GM19324 (cell line): ENCODE measurements at regions not wholly inside any gene's neighbourhood (a gene's known extent, or its start where the extent isn't known, plus 50 kb on each side); places are given as distances from the start of the nearest gene placed in this dataset.
A peak's percentile ranks its signal among the peaks of the same experiment; 100 is the strongest.
"Not testable (repeated sequence)": the region's sequence is repeated elsewhere in the genome, so short reads cannot be mapped to it uniquely, and the experiment has no call there.

Source experiments
- ATAC-seq: cut with Tn5 transposase; IDR thresholded peaks from one replicate; pipeline ENCODE4 v1.9.1; 2021; ENCODE audit warnings: mild to moderate bottlenecking, moderate library complexity; ENCODE audit not compliant: unreplicated experiment, low FRiP score

DNA sequence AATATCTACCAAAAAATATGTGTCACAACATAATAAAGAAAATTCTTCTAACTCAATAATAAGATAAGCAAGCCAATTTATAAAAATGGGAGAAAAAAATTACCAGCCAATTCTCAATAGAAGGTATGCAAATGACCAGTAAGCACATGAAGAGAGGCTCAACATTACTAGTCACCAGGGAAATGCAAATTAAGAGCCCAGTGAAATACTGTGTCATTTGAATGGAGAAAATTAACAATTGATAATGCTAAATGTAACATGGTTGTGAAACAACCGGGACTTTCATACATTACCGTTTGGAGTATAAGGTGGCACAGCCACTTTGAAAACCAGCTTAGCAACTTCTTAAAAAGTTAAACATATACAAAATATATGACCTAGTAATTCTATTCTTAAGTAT lies 460.7 kb downstream of the IGSF11 start:
- ATAC-seq, result no peak

DNA sequence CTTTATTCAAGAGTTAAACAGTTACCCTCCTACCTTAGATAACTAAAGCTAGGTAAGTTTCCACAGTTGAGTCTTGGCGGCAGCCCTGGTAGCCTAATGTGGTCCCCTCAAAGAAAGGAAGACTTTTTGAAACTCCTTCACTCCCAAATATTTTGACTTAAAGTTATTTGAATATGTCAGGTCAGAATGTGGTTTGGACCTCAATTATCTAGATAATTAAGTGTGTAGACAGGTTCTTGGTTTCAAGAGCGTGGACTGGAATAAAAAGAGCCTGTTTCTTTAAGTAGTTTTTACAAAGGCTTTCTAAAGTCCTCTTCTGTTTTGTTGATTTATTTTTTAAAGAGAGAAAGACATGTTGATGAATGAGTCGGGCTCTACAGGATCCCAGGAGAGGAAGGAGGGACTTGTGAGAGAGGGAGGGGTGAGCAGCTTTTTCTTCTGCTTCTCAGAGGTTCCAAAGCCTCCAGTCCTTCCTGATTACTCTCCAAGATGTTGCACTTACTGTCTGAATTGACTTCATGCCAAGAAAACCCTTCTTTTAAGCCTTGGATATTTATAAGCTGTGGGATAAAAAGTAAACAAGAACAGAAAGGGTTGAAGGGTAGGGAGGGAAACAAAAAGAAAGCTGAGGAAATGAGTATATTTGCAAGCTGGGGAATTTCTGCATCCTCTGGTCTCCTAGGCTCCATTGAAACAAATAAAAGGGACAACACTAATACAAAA lies 457.4 kb downstream of the IGSF11 start:
- ATAC-seq, result no peak

DNA sequence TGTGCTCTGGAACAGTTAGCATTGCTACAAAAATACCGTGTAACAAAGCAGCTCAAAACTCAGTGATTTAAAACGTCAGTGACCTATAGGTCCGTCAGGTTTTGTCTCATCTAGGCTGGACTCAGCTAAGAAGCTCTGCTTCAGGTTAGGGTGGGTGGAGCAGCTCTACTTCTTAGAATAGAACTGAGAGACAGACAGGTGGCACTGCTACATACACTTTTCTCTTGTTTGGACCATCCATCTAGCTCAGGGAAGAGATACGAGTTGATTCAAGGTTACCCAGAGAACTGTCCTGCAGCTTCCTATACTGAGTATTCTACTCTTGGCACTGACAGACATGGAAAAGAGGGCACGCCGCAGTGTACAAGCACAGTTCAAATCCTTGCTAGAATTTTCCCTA lies 456.1 kb downstream of the IGSF11 start:
- no peak for ATAC-seq

DNA sequence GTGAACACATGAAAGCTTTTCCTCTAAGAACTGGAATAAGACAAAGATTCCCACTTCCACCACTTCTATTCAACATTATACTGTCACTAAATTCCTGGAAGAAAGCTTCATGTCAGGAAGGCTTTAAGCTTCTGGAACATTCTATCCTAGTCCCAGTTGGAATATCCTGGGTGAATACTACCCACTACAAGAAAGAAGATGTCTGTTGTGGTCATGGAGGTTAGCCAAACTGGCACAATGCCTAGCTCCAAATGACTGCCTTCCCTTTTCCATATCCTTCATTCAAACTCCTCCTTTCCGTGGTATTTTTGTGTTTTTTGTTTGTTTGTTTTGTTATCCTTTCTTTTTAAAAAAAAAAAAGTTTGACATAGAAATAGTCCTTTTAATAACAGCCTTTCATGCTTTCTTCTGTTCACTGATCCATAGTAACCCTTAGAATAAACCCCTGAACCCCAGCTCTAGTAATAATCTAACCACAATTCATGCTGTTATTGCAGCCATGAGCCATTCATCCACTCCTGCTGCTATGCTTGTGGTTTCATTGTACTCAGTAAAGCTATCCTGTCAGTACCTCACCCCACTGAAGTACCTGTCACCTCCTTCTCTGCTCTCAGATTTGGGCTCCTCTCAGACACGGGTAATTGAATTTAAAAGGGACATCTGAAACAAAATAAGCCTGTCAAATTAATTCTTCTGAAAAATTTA lies 447.5 kb downstream of the IGSF11 start:
- no peak for ATAC-seq

DNA sequence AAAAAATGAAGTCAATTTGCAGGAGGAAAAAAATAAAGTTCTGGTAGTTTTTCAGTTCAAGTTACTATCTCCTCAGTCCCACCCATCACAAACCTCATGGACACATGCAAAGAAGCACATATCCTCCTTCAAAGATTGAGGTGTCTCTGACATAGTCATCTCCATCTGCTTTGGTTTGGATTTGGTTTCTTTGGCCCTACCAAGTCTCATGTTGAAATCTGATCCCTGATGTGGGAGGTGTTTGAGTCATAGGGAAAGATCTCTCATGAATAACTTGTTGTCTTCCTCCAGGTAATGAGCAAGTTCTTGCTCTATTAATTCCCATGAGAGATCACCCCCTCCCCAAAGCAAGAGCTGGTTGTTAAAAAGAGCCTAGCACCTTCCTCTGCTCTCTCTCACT lies 446.8 kb downstream of the IGSF11 start:
- ATAC-seq, result no peak

DNA sequence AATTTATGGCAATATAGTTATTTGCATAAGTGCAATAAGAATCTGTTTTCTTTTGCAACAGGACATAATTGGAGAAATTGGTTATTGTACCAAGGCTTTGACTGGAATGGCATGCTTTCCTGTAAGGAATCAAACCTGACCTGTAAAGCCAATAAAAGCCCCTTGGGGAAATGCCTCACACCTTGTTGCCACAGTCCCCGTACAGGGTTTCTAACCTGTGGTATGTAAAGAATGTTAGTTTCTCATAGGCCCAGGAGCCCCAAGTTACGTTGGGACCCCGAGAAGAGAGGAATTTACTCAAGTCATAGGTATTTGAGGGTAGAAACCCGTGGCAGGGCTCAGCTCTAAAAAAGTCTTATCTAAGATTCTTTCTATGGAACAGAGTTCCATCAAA lies 441.4 kb downstream of the IGSF11 start:
- no peak for ATAC-seq

DNA sequence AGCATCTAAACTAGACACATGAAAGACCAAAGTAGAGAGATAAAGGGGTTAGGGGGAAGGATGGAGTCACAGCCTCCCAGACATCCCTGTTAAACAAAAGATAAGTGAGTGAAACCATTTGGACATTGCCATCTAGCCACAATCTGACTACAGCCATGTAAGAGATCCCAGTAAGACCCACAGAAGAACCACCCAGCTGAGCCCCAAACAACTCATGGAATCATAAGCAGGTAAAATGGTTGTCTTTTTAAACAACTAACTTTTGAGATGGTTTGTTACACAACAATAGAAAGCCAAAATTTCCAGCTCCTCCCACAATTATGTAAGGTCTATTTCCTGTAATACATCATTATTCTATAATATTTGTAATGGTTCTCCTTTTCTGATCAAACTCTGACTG lies 437.5 kb downstream of the IGSF11 start:
- no peak for ATAC-seq

DNA sequence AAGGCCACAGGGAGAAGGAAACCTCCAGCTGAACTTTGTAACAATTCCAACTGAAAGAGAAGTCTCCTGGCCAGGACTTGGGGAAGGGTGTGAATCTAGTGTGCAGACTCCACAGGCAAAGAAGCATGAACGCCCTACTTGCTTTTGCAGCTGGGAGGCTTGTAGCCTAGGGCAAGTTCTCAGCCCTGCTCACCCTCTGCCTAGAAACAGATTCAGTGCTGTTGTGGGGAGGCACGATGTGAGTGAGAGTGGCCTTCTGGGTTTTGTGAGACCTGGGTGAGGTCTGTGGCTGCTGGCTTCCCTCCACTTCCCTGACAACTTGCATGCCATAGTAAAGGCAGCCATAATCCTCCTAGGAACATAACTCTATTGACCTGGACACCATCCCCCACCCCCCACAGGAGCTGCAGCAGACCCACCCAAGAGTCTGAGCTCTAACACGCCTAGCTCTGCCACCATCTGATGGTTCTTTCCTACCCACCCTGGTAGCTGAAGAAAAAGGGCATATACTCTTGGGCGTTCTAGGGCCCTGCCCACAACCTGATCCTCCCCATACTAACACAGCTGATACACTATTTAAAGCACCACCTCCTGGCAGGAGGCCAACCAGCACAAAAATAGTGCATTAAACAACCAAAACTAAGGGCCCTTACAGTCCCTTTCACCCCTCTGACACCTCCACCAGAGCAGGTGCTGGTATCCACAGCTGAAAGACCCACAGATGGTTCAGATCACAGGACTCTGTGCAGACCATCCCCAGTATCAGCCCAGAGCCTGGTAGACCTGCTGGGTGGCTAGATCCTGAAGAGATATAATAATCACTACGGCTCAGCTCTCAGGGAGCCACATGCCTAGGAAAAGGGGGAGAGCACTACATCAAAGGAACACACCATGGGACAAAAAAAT lies 426.5 kb downstream of the IGSF11 start:
- no peak for ATAC-seq

DNA sequence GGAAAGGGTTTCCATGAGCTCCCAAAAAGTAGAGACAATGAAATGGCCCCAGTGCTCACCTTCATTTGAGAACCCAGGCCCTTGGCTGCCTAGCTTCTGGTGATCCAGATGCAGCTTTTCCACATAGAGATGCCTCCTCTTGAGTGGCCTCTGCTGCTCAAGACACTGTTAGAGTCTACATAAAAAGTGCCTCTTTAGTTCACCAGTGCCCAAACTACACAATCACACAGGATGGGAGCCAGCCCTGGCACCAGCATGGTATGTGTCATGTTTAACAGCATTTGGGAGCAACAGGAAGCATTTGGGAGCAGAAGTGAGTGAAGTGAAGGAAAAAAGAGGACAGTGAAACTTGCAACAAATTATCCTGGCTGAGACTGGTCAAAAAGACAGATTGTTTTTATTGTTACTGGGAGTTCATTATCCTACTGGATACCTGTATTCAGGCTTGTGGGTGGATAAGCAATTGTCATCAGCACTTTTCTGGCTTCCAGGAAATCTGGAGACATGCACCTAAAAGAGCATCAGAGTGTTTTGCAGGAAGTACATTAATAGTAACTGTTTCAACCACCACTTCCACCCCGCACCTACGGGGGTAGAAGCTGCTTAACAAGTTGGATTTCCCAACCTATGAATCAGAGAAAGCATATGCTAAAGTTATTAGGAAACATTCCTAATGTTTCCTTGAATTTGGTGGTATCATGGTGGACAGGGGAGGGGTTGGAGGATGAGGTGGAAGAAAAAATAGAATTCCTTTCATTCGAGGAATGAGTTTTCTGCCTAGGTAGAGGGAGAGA lies 416.2 kb downstream of the IGSF11 start:
- ATAC-seq, result no peak

DNA sequence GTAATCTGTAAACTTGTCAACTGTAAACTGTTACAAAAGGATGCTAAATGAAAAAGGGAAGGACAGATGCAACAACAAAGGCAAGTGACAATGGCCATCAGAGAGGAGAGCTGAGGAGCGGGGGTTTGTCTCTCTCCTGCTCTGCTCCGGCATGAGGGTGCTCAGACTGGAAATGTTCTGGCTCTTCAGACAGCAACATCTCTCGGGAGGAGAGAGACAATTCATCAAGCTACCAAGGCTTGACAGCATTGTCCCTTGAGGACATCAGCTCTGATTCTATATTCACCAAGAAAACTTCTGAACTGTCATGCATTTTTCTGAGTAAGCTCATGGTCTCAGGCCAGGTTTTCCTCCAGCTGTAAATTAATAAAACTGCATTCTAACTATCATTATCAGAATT lies 408.2 kb downstream of the IGSF11 start:
- no peak for ATAC-seq

DNA sequence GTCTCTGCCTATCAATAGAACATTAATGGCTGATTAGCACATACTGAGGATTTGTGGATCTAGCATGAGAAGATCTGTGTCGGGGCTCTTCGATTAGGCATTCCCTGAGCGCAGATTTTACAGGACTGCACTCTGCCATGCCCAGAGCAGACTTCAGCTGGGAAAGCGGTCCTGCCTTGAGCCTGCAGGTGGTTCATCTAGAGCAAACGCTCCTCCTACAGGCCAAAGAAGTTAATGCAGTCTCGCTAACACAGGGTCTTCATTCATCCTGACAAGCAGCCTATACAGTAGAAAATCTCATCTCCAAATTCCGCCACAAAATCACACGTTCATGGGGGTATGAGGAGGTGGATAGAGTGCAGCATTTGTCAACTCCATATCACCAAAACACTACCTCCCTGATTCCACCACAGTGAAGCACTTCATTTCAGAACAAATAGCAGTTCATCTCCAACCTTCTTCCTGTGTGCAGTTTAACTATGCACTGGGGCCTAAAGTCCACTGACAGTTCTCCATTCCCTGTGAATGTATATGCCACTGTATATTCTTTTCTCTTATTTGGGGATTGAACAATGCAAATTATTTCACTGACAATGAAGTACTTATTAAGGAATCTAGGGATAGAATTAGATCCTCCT lies 405.8 kb downstream of the IGSF11 start:
- peak; percentile 86 for ATAC-seq

DNA sequence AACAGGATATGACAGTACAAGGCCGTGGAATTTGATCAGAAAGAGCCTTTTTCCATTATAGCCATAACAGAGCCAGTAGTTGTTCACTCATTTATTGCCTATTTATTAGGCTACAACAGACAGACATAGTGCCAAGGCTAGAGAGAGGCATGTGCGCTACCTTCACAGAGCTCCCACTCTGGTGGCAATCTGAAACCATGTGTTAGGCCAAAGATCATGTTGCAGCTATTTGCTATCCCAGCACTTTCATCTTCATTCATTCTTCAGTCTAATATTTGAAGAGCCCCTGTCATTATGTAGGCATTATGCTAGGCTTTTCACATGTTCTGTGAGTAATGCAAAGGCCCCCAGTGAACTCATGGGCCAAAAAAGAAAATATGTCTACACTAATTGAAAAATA lies 404.8 kb downstream of the IGSF11 start:
- ATAC-seq, result no peak

DNA sequence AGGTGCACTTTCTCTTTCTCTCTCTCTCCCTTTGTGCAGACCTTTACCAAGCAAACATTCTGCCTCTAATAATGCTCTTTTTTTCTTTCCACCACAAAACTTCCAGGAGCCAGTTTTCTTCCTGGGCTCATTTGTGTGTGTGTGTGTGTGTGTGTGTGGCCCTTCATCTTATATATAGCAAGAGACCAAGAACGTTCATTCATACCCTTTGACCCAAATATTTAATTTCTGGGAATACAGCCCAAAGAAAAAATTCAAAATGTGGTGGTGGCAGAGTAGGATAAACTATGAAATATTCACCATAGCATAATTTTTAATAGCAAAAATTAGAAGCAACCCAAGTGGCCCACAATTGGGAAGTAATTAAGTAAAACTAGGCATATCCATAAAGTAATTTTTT lies 398.9 kb downstream of the IGSF11 start:
- no peak for ATAC-seq

DNA sequence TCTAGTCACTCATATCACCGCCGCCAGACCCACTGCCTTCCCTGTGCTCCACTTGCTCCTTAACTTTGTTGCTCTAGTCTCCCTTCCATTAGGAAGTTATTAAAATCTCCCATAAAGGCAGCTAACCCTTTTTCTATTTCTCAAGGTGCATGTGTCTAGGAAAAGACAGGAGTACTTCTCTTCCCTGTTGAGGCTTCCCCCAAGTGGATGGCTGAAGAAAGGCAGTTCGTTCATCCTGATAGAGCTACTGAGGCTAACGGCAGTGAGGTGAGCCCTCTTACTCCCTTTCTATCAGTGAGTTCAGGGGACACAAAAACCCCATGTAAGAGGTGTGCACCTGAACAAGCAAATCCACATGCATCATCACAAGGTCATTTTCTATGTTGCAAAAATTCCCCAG lies 397.8 kb downstream of the IGSF11 start:
- ATAC-seq, result peak; percentile 55

DNA sequence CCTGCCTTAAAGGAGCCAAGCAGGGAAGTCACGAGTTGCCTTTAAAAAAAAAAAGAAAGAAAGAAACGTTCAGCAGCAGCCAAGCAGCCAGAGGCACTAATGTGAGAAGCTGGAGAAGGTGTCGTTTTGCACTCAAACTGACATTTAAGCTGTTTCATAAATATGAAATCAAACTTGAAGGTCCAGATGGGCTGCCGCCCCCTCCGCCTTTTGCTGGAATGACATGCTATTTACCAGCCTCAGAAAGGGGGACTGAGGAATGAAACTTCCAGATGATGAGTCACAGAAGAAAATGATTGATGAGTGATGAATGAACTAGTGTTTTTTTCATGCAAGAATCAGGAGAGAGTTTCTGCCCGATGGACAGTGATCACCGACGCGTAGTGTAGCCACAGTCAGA lies 396.8 kb downstream of the IGSF11 start:
- no peak for ATAC-seq

DNA sequence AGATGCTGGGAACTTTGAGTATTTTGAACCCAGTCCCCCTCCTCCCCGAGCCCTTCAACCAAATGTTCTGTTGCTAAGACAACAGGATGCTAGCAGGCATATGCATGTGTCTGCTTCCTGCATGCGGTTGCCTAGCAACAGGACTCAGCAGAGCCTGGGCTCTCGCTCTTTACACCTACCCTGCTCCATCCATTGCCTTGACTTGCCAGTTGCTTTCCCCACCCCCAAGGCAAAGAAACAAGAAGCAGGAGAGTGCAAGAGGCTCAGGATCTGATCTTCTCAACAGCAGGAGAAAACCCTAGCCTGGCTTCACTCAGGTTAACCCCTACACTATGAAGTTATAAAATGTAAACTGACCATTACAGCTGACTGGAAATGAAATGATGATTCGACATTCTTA lies 393.0 kb downstream of the IGSF11 start:
- ATAC-seq, result peak; percentile 63

DNA sequence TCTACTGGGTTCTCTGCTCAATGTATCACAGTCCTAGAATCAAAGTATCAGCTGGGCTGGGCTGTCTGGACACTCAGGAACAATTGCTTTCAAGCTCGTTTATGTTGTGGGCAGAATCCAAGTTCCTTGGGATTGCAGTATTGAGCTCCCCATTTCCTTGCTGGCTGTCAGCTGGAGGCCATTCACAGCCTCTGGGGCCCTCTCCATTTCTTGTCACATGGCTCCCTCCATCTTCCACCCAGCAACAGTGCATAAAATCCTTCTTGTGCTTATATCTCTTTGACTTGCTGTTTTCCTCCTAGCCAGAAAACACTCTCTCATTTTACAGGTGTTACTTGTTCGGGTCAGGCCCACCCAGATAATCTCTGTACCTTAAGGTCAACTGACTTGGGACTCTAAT lies 363.5 kb downstream of the IGSF11 start:
- ATAC-seq, result no peak

DNA sequence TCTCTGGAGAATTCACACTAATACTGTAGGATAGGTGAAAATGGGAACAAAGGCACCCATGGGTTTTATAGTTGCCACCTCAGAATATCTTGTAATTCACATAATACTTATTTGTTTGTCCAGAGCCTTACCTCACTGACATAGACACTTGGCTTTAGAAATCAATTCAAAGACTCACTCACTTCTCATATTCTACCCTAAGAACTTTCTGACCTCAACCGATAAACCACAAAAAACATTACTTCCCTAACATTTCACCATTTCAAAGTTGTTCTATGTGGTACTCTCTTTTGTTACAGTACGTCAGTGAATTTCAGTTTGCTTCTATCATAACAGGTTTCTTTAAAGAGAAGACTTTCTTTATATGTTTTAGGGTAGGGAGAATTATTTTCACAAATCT lies 359.3 kb downstream of the IGSF11 start:
- ATAC-seq, result no peak

DNA sequence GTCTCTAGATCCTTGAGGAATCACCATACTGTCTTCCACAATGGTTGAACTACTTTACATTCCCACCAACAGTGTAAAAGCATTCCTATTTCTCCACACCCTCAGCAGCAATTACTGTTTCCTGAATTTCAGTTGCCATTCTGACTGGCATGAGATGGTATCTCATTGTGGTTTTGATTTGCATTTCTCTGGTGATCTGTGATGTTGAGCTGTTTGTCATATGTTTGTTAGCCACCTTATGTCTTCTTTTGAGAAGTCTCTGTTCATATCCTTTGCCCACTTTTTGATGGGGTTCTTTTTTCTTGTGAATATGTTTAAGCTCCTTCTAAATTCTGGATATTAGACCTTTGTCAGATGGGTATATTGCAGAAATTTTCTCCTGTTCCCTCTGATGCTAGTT lies 356.0 kb downstream of the IGSF11 start:
- ATAC-seq, result not testable (repeated sequence)

DNA sequence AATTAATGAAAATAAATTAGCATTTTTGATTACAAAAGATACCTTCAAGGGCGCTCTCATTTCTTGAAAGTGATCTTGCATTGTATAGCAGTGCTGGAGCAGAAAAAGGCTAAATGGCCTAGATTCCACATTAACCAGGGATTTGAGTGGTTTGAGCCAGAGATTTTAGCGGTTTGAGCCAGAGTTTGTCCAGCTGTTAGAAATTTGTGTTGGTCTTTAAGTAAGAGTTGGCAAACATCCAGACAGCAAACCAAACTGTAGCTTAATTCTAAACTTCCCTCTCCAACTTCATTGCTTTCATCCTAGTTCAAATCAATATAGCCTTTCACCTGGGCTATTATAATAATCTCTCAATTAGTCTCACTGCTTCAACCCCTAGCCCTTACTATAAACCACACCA lies 351.7 kb downstream of the IGSF11 start:
- no peak for ATAC-seq
